ENCODE measurements at regions not wholly inside any gene's neighbourhood (a gene's known extent, or its start where the extent isn't known, plus 50 kb on each side); places are given as distances from the start of the nearest gene placed in this dataset.
"Not testable (repeated sequence)": the region's sequence is repeated elsewhere in the genome, so short reads cannot be mapped to it uniquely, and the experiment has no call there.

GRCh38 chrX:86887341-86887740, 630.3 kb upstream of the KLHL4 start:
- no peak for DNase-seq (ENCODE audit: low read depth)

GRCh38 chrX:86910027-86910426, 607.6 kb upstream of the KLHL4 start:
- DNase-seq (ENCODE audit: low read depth) = no peak

- no peak for DNase-seq (ENCODE audit: low read depth)
These were observed 606.8 kb upstream of the KLHL4 start for GRCh38 chrX:86910602-86911311.

GRCh38 chrX:86914569-86914968, 603.0 kb upstream of the KLHL4 start:
- DNase-seq (ENCODE audit: low read depth) = no peak

- DNase-seq (ENCODE audit: low read depth) = no peak
These were observed 599.6 kb upstream of the KLHL4 start for GRCh38 chrX:86917959-86918358.

GRCh38 chrX:86930419-86930818, 587.2 kb upstream of the KLHL4 start:
- DNase-seq (ENCODE audit: low read depth) = no peak

GRCh38 chrX:86935988-86936387, 581.6 kb upstream of the KLHL4 start:
- no peak for DNase-seq (ENCODE audit: low read depth)

GRCh38 chrX:86946569-86946968, 571.0 kb upstream of the KLHL4 start:
- peak; percentile 0 for DNase-seq (ENCODE audit: low read depth)

GRCh38 chrX:86964321-86964720, 553.3 kb upstream of the KLHL4 start:
- DNase-seq (ENCODE audit: low read depth) = no peak

GRCh38 chrX:86981326-86981879, 536.2 kb upstream of the KLHL4 start:
- no peak for DNase-seq (ENCODE audit: low read depth)

GRCh38 chrX:86987351-86987750, 530.3 kb upstream of the KLHL4 start:
- not testable (repeated sequence) for DNase-seq (ENCODE audit: low read depth)

- DNase-seq (ENCODE audit: low read depth) = no peak
These were observed 514.6 kb upstream of the KLHL4 start for GRCh38 chrX:87003031-87003430.

GRCh38 chrX:87005183-87005582, 512.4 kb upstream of the KLHL4 start:
- DNase-seq (ENCODE audit: low read depth) = no peak

GRCh38 chrX:87005885-87006284, 511.7 kb upstream of the KLHL4 start:
- no peak for DNase-seq (ENCODE audit: low read depth)

GRCh38 chrX:87006561-87006960, 511.0 kb upstream of the KLHL4 start:
- DNase-seq (ENCODE audit: low read depth) = no peak

GRCh38 chrX:87017210-87017609, 500.4 kb upstream of the KLHL4 start:
- DNase-seq (ENCODE audit: low read depth) = no peak

- not testable (repeated sequence) for DNase-seq (ENCODE audit: low read depth)
These were observed 484.5 kb upstream of the KLHL4 start for GRCh38 chrX:87033115-87033514.

- no peak for DNase-seq (ENCODE audit: low read depth)
These were observed 472.2 kb upstream of the KLHL4 start for GRCh38 chrX:87045352-87045751.

GRCh38 chrX:87049567-87049966, 468.0 kb upstream of the KLHL4 start:
- DNase-seq (ENCODE audit: low read depth) = no peak

GRCh38 chrX:87063642-87064041, 454.0 kb upstream of the KLHL4 start:
- no peak for DNase-seq (ENCODE audit: low read depth)

- DNase-seq (ENCODE audit: low read depth) = no peak
These were observed 453.1 kb upstream of the KLHL4 start for GRCh38 chrX:87064502-87064901.

GRCh38 chrX:87067795-87068369, 449.7 kb upstream of the KLHL4 start:
- DNase-seq (ENCODE audit: low read depth) = no peak

GRCh38 chrX:87078231-87078630, 439.4 kb upstream of the KLHL4 start:
- no peak for DNase-seq (ENCODE audit: low read depth)

GRCh38 chrX:87098477-87098876, 419.1 kb upstream of the KLHL4 start:
- no peak for DNase-seq (ENCODE audit: low read depth)
